Tibial nerve (tissue), 4 donors: ENCODE measurements at regions not wholly inside any gene's neighbourhood (a gene's known extent, or its start where the extent isn't known, plus 50 kb on each side); places are given as distances from the start of the nearest gene placed in this dataset.

ENCODE experiments used
- EP300 ChIP-seq, 2 donors: sonication (generic); formaldehyde crosslinking; IDR thresholded peaks; one replicate each; pipeline ENCODE4 v1.6.1; 2017; ENCODE audit warnings: antibody characterized with exemption in 2 of 2, mild to moderate bottlenecking in 1 of 2
- POLR2A ChIP-seq, 2 donors: fragments of 450-650 bp; IDR thresholded peaks; one replicate each; pipeline ENCODE4 v1.6.1; 2017; ENCODE audit warnings: antibody characterized with exemption in 2 of 2, mild to moderate bottlenecking in 2 of 2, moderate library complexity in 2 of 2
- TF ChIP-seq, protein P1 (sequence below), 5 experiments: fragments of 200-600 bp in 3 of 5; fragments of 450-650 bp in 2 of 5; sonication (generic) in 3 of 5; IDR thresholded peaks; one replicate each; pipeline ENCODE4 v1.5.1; 2016 to 2019; ENCODE audit warnings: antibody characterized with exemption in 5 of 5, mild to moderate bottlenecking in 3 of 5, moderate library complexity in 2 of 5

DNA sequence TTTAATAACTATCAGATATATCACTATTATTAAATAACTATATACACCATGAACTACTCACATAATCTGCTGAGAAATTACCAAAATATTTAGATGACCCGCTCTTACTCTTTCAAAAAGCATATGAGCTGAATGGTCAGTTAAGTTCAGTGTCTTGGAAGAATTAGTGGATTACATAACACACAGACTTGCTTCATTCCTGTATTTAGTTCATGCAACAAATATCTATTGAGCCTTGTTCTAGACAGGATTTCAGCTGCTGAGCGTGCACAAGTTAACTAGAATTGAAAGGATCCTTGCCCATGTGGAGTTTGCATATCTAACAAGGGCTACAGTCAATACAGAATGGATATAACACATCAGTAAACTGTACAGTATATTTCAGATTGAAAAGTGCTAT lies 566.2 kb downstream of the CBLN4 start:
- TF ChIP-seq, protein P1, sequence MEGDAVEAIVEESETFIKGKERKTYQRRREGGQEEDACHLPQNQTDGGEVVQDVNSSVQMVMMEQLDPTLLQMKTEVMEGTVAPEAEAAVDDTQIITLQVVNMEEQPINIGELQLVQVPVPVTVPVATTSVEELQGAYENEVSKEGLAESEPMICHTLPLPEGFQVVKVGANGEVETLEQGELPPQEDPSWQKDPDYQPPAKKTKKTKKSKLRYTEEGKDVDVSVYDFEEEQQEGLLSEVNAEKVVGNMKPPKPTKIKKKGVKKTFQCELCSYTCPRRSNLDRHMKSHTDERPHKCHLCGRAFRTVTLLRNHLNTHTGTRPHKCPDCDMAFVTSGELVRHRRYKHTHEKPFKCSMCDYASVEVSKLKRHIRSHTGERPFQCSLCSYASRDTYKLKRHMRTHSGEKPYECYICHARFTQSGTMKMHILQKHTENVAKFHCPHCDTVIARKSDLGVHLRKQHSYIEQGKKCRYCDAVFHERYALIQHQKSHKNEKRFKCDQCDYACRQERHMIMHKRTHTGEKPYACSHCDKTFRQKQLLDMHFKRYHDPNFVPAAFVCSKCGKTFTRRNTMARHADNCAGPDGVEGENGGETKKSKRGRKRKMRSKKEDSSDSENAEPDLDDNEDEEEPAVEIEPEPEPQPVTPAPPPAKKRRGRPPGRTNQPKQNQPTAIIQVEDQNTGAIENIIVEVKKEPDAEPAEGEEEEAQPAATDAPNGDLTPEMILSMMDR (IDR thresholded peaks at IDR 0.05) = no peak
- no peak for TF ChIP-seq POLR2A (IDR thresholded peaks at IDR 0.05)
- TF ChIP-seq EP300 (IDR thresholded peaks at IDR 0.05) = no peak
